PC-3 (cell line): ENCODE measurements at regions not wholly inside any gene's neighbourhood (a gene's known extent, or its start where the extent isn't known, plus 50 kb on each side); places are given as distances from the start of the nearest gene placed in this dataset.

ENCODE experiments used
- EZH2 ChIP-seq: fragments of 300-600 bp; sonication (generic); IDR thresholded peaks from one replicate; pipeline ENCODE4 v1.6.1; 2017; ENCODE audit warnings: antibody characterized with exemption, mild to moderate bottlenecking, low read length; ENCODE audit not compliant: unreplicated experiment
- TF ChIP-seq, protein P1 (sequence below): fragments of 300-600 bp; sonication (generic); conservative IDR thresholded peaks from 2 replicates; pipeline ENCODE4 v1.5.1; 2017; ENCODE audit warnings: antibody characterized with exemption, low read depth, mild to moderate bottlenecking, low read length

DNA sequence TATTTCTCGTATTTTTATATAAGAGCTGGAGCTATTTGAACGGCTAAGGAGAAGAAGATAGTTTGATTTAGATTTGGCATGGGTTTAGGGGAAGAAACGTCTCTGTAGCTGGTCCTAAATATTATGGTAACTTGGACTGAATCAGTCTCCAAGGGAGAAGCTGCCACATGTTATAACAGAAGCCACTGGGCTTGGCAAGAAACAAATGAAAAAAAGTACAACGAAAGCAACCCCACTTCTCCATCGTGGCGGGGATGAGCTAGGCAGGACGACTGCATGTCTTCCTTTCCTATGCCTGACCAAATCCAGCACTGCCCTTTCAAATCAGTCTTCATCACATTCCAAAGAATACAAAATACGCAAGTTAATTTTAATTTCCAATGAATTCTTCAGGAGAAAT lies 196.7 kb upstream of the KLF14 start:
- TF ChIP-seq, protein P1, sequence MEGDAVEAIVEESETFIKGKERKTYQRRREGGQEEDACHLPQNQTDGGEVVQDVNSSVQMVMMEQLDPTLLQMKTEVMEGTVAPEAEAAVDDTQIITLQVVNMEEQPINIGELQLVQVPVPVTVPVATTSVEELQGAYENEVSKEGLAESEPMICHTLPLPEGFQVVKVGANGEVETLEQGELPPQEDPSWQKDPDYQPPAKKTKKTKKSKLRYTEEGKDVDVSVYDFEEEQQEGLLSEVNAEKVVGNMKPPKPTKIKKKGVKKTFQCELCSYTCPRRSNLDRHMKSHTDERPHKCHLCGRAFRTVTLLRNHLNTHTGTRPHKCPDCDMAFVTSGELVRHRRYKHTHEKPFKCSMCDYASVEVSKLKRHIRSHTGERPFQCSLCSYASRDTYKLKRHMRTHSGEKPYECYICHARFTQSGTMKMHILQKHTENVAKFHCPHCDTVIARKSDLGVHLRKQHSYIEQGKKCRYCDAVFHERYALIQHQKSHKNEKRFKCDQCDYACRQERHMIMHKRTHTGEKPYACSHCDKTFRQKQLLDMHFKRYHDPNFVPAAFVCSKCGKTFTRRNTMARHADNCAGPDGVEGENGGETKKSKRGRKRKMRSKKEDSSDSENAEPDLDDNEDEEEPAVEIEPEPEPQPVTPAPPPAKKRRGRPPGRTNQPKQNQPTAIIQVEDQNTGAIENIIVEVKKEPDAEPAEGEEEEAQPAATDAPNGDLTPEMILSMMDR: no peak
- no peak for TF ChIP-seq EZH2
